H9 (cell line): ENCODE measurements at regions not wholly inside any gene's neighbourhood (a gene's known extent, or its start where the extent isn't known, plus 50 kb on each side); places are given as distances from the start of the nearest gene placed in this dataset.

ENCODE experiments used
- DNase-seq: peaks from one replicate; pipeline ENCODE4 v3.0.0-alpha.2; 2017
- H2AFZ ChIP-seq: one replicate; pipeline ENCODE4 v1.6.1; 2013; ENCODE audit warnings: mild to moderate bottlenecking, low read length, control low read depth, moderate library complexity
- H2AK5ac ChIP-seq: 2 replicates; pipeline ENCODE4 v1.6.1; 2013; ENCODE audit warnings: low read length, control low read depth, mixed read lengths; ENCODE audit not compliant: insufficient read length
- H2BK120ac ChIP-seq: one replicate; pipeline ENCODE4 v1.6.1; 2013; ENCODE audit warnings: low read depth, mild to moderate bottlenecking, low read length, control low read depth, inconsistent platforms; ENCODE audit not compliant: poor library complexity, severe bottlenecking
- H2BK12ac ChIP-seq: 2 replicates; pipeline ENCODE4 v1.6.1; 2013; ENCODE audit warnings: low read length, control low read depth, mixed read lengths, low read depth; ENCODE audit not compliant: insufficient read length
- H2BK15ac ChIP-seq: 2 replicates; pipeline ENCODE4 v1.6.1; 2013; ENCODE audit warnings: low read depth, low read length, control low read depth
- H2BK20ac ChIP-seq: one replicate; pipeline ENCODE4 v1.6.1; 2013; ENCODE audit warnings: low read depth, mild to moderate bottlenecking, low read length, control low read depth, inconsistent platforms; ENCODE audit not compliant: poor library complexity, severe bottlenecking
- H2BK5ac ChIP-seq: 2 replicates; pipeline ENCODE4 v1.6.1; 2013; ENCODE audit warnings: low read length, control low read depth, mixed read lengths; ENCODE audit not compliant: insufficient read length
- H3K14ac ChIP-seq: 2 replicates; pipeline ENCODE4 v1.6.1; 2013; ENCODE audit warnings: low read length, control low read depth; ENCODE audit not compliant: insufficient read depth
- H3K18ac ChIP-seq: 2 replicates; pipeline ENCODE4 v1.6.1; 2013; ENCODE audit warnings: low read depth, mild to moderate bottlenecking, mixed read lengths, low read length, control low read depth; ENCODE audit not compliant: insufficient read length
- H3K23ac ChIP-seq: 2 replicates; pipeline ENCODE4 v1.6.1; 2013; ENCODE audit warnings: low read length, control low read depth, mixed read lengths, low read depth; ENCODE audit not compliant: insufficient read length
- H3K23me2 ChIP-seq: 2 replicates; pipeline ENCODE4 v1.6.1; 2013; ENCODE audit warnings: low read depth, mild to moderate bottlenecking, mixed read lengths, low read length, control low read depth; ENCODE audit not compliant: insufficient read length, poor library complexity, severe bottlenecking
- H3K27ac ChIP-seq: 2 replicates; pipeline ENCODE4 v1.5.1; 2013; ENCODE audit warnings: low read length, control low read depth, mixed read lengths, low read depth; ENCODE audit not compliant: insufficient read length
- H3K27me3 ChIP-seq: 2 replicates; pipeline ENCODE4 v1.6.1; 2013; ENCODE audit warnings: low read length, control low read depth, inconsistent platforms; ENCODE audit not compliant: insufficient read depth
- H3K4ac ChIP-seq: 2 replicates; pipeline ENCODE4 v1.6.1; 2013; ENCODE audit warnings: low read depth, mild to moderate bottlenecking, control low read depth, inconsistent platforms, low read length, moderate library complexity
- H3K4me1 ChIP-seq: 2 replicates; pipeline ENCODE4 v1.6.1; 2013; ENCODE audit warnings: low read length, control low read depth, inconsistent platforms; ENCODE audit not compliant: insufficient read depth
- H3K4me2 ChIP-seq: 2 replicates; pipeline ENCODE4 v1.6.1; 2013; ENCODE audit warnings: low read length, control low read depth, mixed read lengths; ENCODE audit not compliant: insufficient read length, insufficient read depth
- H3K56ac ChIP-seq: 2 replicates; pipeline ENCODE4 v1.6.1; 2013; ENCODE audit warnings: low read depth, mild to moderate bottlenecking, mixed read lengths, low read length, control low read depth; ENCODE audit not compliant: insufficient read length
- H3K79me1 ChIP-seq: 2 replicates; pipeline ENCODE4 v1.6.1; 2013; ENCODE audit warnings: low read depth, mild to moderate bottlenecking, moderate library complexity, low read length, control low read depth, inconsistent platforms; ENCODE audit not compliant: insufficient read depth, poor library complexity, severe bottlenecking
- H3K79me2 ChIP-seq: 2 replicates; pipeline ENCODE4 v1.6.1; 2013; ENCODE audit warnings: low read length, control low read depth, inconsistent platforms; ENCODE audit not compliant: insufficient read depth
- H3K9ac ChIP-seq: 2 replicates; pipeline ENCODE4 v1.6.1; 2013; ENCODE audit warnings: low read length, control low read depth, mixed read lengths; ENCODE audit not compliant: insufficient read length; ENCODE audit errors: extremely low read depth
- H3K9me3 ChIP-seq: one replicate; pipeline ENCODE4 v1.6.1; 2013; ENCODE audit warnings: low read depth, low read length, inconsistent platforms; ENCODE audit not compliant: control insufficient read depth
- H3T11ph ChIP-seq: one replicate; pipeline ENCODE4 v1.6.1; 2013; ENCODE audit warnings: mild to moderate bottlenecking, low read length, control low read depth, inconsistent platforms
- H4K20me1 ChIP-seq: one replicate; pipeline ENCODE4 v1.6.1; 2013; ENCODE audit not compliant: control insufficient read depth, insufficient read length, insufficient read depth
- H4K5ac ChIP-seq: 2 replicates; pipeline ENCODE4 v1.6.1; 2013; ENCODE audit warnings: low read depth, mild to moderate bottlenecking, mixed read lengths, low read length, control low read depth; ENCODE audit not compliant: insufficient read length
- H4K8ac ChIP-seq: replicated peaks from 2 replicates; pipeline ENCODE4 v1.6.1; 2013; ENCODE audit warnings: low read length, control low read depth, mixed read lengths, low read depth; ENCODE audit not compliant: insufficient read length
- H4K91ac ChIP-seq: 2 replicates; pipeline ENCODE4 v1.6.1; 2013; ENCODE audit warnings: low read depth, mild to moderate bottlenecking, moderate library complexity, mixed read lengths, low read length, control low read depth; ENCODE audit not compliant: insufficient read length
- H3K27ac Mint-ChIP-seq, 3 experiments: 2 replicates in 2 of 3; 3 replicates in 1 of 3; pipeline ENCODE4 v1.8.0; 2020 to 2021; ENCODE audit warnings: mixed read lengths in 3 of 3, mild to moderate bottlenecking in 1 of 3, moderate library complexity in 1 of 3
- H3K27me3 Mint-ChIP-seq: 2 replicates; pipeline ENCODE4 v1.8.0; 2021; ENCODE audit warnings: low read depth, mild to moderate bottlenecking, moderate library complexity, mixed read lengths
- H3K36me3 Mint-ChIP-seq, 3 experiments: 2 replicates in 2 of 3; 3 replicates in 1 of 3; pipeline ENCODE4 v1.8.0; 2020 to 2021; ENCODE audit warnings: low read depth in 3 of 3, mixed read lengths in 3 of 3; ENCODE audit not compliant: insufficient read depth in 1 of 3
- H3K4me1 Mint-ChIP-seq, 2 experiments: 2 replicates each; pipeline ENCODE4 v1.8.0; 2020; ENCODE audit warnings: mixed read lengths in 2 of 2
- H3K4me3 Mint-ChIP-seq, 2 experiments: 2 replicates in 1 of 2; 3 replicates in 1 of 2; pipeline ENCODE4 v1.8.0; 2020 to 2021; ENCODE audit warnings: mild to moderate bottlenecking in 2 of 2, mixed read lengths in 2 of 2, moderate library complexity in 1 of 2
- H3K9me3 Mint-ChIP-seq, 2 experiments: 2 replicates in 1 of 2; 3 replicates in 1 of 2; pipeline ENCODE4 v1.8.0; 2020; ENCODE audit warnings: mild to moderate bottlenecking in 2 of 2, mixed read lengths in 2 of 2, moderate library complexity in 1 of 2
- CTCF ChIP-seq: fragments of 200-600 bp; sonication (generic); conservative IDR thresholded peaks from 3 replicates; pipeline ENCODE4 v1.8.0; 2021; ENCODE audit warnings: antibody characterized with exemption, mild to moderate bottlenecking
- WGBS: extraction: QIAGEN DNeasy Blood & Tissue Kit; methylation state at CpG from one replicate; pipeline ENCODE4 v1.1.7; 2013; ENCODE audit warnings: missing lambda C conversion rate, low lambda C conversion rate, mixed read lengths; ENCODE audit not compliant: insufficient read length; ENCODE audit errors: extremely low coverage; 5-methylcytosine and 5-hydroxymethylcytosine counted together

- Histone ChIP-seq H3K4me1 (no peaks in the 10 kb centered on the region), H2BK20ac (no peak overlapping the region), H3K23ac (no peak overlapping the region), H2BK12ac (no peak overlapping the region), H3K14ac (peak overlapping the region; percentile 51; the same call in 1 of the 2 replicates), H3K56ac (no peak overlapping the region), H2BK15ac (no peak overlapping the region), H3K27me3 (no peaks in the 10 kb centered on the region), H3K18ac (no peak overlapping the region), H2BK120ac (no peak overlapping the region), H3K23me2 (peaks cover 4% of the 10 kb centered on the region), H4K8ac (no peak overlapping the region), H2BK5ac (no peak overlapping the region), H3K79me1 (no peaks in the 10 kb centered on the region), H4K91ac (no peak overlapping the region), H3T11ph (no peak overlapping the region), H4K20me1 (no peaks in the 10 kb centered on the region), H4K5ac (no peak overlapping the region), H3K4ac (no peak overlapping the region), H3K79me2 (no peaks in the 10 kb centered on the region), H3K27ac (no peak overlapping the region), H3K9me3 (no peaks in the 10 kb centered on the region), H2AK5ac (no peak overlapping the region), H3K4me2 (peak overlapping the region; percentile 88), H3K9ac (peak overlapping the region; percentile 85), H2AFZ (no peak overlapping the region)
- Mint-ChIP-seq H3K4me3 (peak overlapping the region; percentile 90), H3K4me1 (peaks cover 21% of the 10 kb centered on the region in 2 experiments), H3K27me3 (no peaks in the 10 kb centered on the region), H3K27ac (peak overlapping the region; percentile 88 to 97 (median 96)), H3K36me3 (peaks cover 0 to 2% (median 0%) of the 10 kb centered on the region in 3 experiments; a peak in 2 of 7 replicates), H3K9me3 (no peaks in the 10 kb centered on the region)
- DNase-seq: peak; percentile 96
- TF ChIP-seq CTCF: no peak
- no CpG with 5 or more reads among the region's 29 CpGs for WGBS
Observed at GRCh38 chr4:184537269-184538022, 63.1 kb upstream of the IRF2 start.
